ENCODE measurements at regions not wholly inside any gene's neighbourhood (a gene's known extent, or its start where the extent isn't known, plus 50 kb on each side); places are given as distances from the start of the nearest gene placed in this dataset.

GRCh38 chr12:111032591-111032919 lies 112.2 kb upstream of the MYL2 start:
- DNase-seq = no peak

GRCh38 chr12:111031916-111032590 lies 111.7 kb upstream of the MYL2 start:
- no peak for DNase-seq

- no peak for DNase-seq
Observed at GRCh38 chr12:111030800-111031199, 110.4 kb upstream of the MYL2 start.

GRCh38 chr12:111029732-111030131 lies 109.4 kb upstream of the MYL2 start:
- no peak for DNase-seq

- DNase-seq = no peak
Observed at GRCh38 chr12:111029305-111029704, 108.9 kb upstream of the MYL2 start.

GRCh38 chr12:111028830-111029229 lies 108.5 kb upstream of the MYL2 start:
- no peak for DNase-seq

- DNase-seq = no peak
Observed at GRCh38 chr12:111027431-111027830, 107.1 kb upstream of the MYL2 start.

GRCh38 chr12:111025792-111026430 lies 105.5 kb upstream of the MYL2 start:
- no peak for DNase-seq

GRCh38 chr12:111025301-111025700 lies 104.9 kb upstream of the MYL2 start:
- DNase-seq = no peak

- no peak for DNase-seq
Observed at GRCh38 chr12:111024205-111024801, 103.9 kb upstream of the MYL2 start.

GRCh38 chr12:111022386-111022785 lies 102.0 kb upstream of the MYL2 start:
- DNase-seq = no peak

- DNase-seq = no peak
Observed at GRCh38 chr12:111014547-111014946, 94.2 kb upstream of the MYL2 start.

- DNase-seq = no peak
Observed at GRCh38 chr12:111012918-111013317, 92.5 kb upstream of the MYL2 start.

GRCh38 chr12:111011999-111012600 lies 91.7 kb upstream of the MYL2 start:
- DNase-seq = no peak

- no peak for DNase-seq
Observed at GRCh38 chr12:111010916-111011657, 90.7 kb upstream of the MYL2 start.

- no peak for DNase-seq
Observed at GRCh38 chr12:111010061-111010460, 89.7 kb upstream of the MYL2 start.

- no peak for DNase-seq
Observed at GRCh38 chr12:111006621-111007020, 86.2 kb upstream of the MYL2 start.

- no peak for DNase-seq
Observed at GRCh38 chr12:110998971-110999370, 78.6 kb upstream of the MYL2 start.

GRCh38 chr12:110998165-110998564 lies 77.8 kb upstream of the MYL2 start:
- DNase-seq = no peak

GRCh38 chr12:110996415-110996814 lies 76.0 kb upstream of the MYL2 start:
- no peak for DNase-seq

GRCh38 chr12:110995615-110996014 lies 75.2 kb upstream of the MYL2 start:
- DNase-seq = no peak

GRCh38 chr12:110995016-110995415 lies 74.6 kb upstream of the MYL2 start:
- DNase-seq = no peak

GRCh38 chr12:110993434-110993833 lies 73.1 kb upstream of the MYL2 start:
- DNase-seq = no peak

- DNase-seq = no peak
Observed at GRCh38 chr12:110992909-110993308, 72.5 kb upstream of the MYL2 start.

Measured in SIG-M5 (cell line).